GM23248 (cell line): ENCODE measurements at regions not wholly inside any gene's neighbourhood (a gene's known extent, or its start where the extent isn't known, plus 50 kb on each side); places are given as distances from the start of the nearest gene placed in this dataset.
A peak's percentile ranks its signal among the peaks of the same experiment; 100 is the strongest.

Experiments
- DNase-seq: peaks from one replicate; pipeline ENCODE4 v3.0.0-alpha.2; 2015
- H2AFZ ChIP-seq: fragments of 200-600 bp; sonication (generic); 2 replicates; pipeline ENCODE4 v1.6.1; 2016; ENCODE audit warnings: antibody characterized with exemption
- H3F3A ChIP-seq: fragments of 200-600 bp; sonication (generic); 2 replicates; pipeline ENCODE4 v1.6.1; 2016; ENCODE audit warnings: mild to moderate bottlenecking, antibody characterized with exemption, mixed run types; ENCODE audit not compliant: insufficient read depth
- H3K27ac ChIP-seq: fragments of 200-600 bp; sonication (generic); 2 replicates; pipeline ENCODE4 v1.5.1; 2016; ENCODE audit warnings: mild to moderate bottlenecking
- H3K27me3 ChIP-seq: fragments of 200-600 bp; sonication (generic); replicated peaks from 2 replicates; pipeline ENCODE4 v1.6.1; 2016; ENCODE audit warnings: mild to moderate bottlenecking; ENCODE audit not compliant: insufficient read depth
- H3K36me3 ChIP-seq: fragments of 200-600 bp; sonication (generic); 2 replicates; pipeline ENCODE4 v1.6.1; 2016; ENCODE audit warnings: low read depth, mild to moderate bottlenecking
- H3K4me1 ChIP-seq: fragments of 200-600 bp; sonication (generic); 2 replicates; pipeline ENCODE4 v1.6.1; 2016; ENCODE audit warnings: mild to moderate bottlenecking; ENCODE audit not compliant: insufficient read depth
- H3K4me2 ChIP-seq: fragments of 200-600 bp; sonication (generic); one replicate; pipeline ENCODE4 v1.6.1; 2016; ENCODE audit warnings: mild to moderate bottlenecking; ENCODE audit not compliant: unreplicated experiment
- H3K4me3 ChIP-seq: fragments of 200-600 bp; sonication (generic); 2 replicates; pipeline ENCODE4 v1.5.1; 2016; ENCODE audit warnings: mild to moderate bottlenecking
- H3K79me2 ChIP-seq: fragments of 200-600 bp; sonication (generic); 2 replicates; pipeline ENCODE4 v1.6.1; 2016; ENCODE audit warnings: mild to moderate bottlenecking; ENCODE audit not compliant: insufficient read depth
- H3K9ac ChIP-seq: fragments of 200-600 bp; sonication (generic); 2 replicates; pipeline ENCODE4 v1.6.1; 2016; ENCODE audit warnings: mild to moderate bottlenecking
- H3K9me2 ChIP-seq: fragments of 200-600 bp; sonication (generic); 2 replicates; pipeline ENCODE4 v1.6.1; 2016; ENCODE audit warnings: mixed run types, mild to moderate bottlenecking, moderate library complexity; ENCODE audit not compliant: insufficient read depth
- H3K9me3 ChIP-seq: fragments of 200-600 bp; sonication (generic); one replicate; pipeline ENCODE4 v1.6.1; 2017; ENCODE audit warnings: low read depth
- H4K20me1 ChIP-seq: fragments of 200-600 bp; sonication (generic); 2 replicates; pipeline ENCODE4 v1.6.0; 2016; ENCODE audit not compliant: insufficient read depth
- EZH2 ChIP-seq: fragments of 200-600 bp; sonication (generic); IDR thresholded peaks from 2 replicates; pipeline ENCODE4 v1.6.1; 2018; ENCODE audit warnings: antibody characterized with exemption, mild to moderate bottlenecking; ENCODE audit not compliant: insufficient read depth, poor library complexity, severe bottlenecking
- EZH2phosphoT487 ChIP-seq: fragments of 200-600 bp; sonication (generic); IDR thresholded peaks from 2 replicates; pipeline ENCODE4 v1.6.1; 2018; ENCODE audit warnings: antibody characterized with exemption, moderate library complexity, mild to moderate bottlenecking, low read depth; ENCODE audit not compliant: insufficient read depth
- WGBS, 2 experiments: methylation state at CpG; one replicate each; pipeline ENCODE4 v1.1.6; 2015 to 2017; ENCODE audit warnings: low lambda C conversion rate in 2 of 2, low coverage in 1 of 2; ENCODE audit errors: missing lambda C conversion rate in 2 of 2; 5-methylcytosine and 5-hydroxymethylcytosine counted together
- in situ Hi-C: fragments of 300-500 bp; cut with MboI; formaldehyde crosslinking; loops from 2 replicates; pipeline ENCODE4 v1.15.0; 2020

- WGBS, 2 experiments, result 59 to 78% methylated on average over 3 of the region's 3 CpGs
Measured at GRCh38 chr7:41292487-41292886, 410.4 kb downstream of the INHBA start.

GRCh38 chr7:41287559-41288335 lies 415.1 kb downstream of the INHBA start:
- H3K9me2 ChIP-seq, result no peaks in the 10 kb centered on the region
- no peak for DNase-seq
- no peak overlapping the region for H3K4me2 ChIP-seq
- no peaks in the 10 kb centered on the region for H4K20me1 ChIP-seq
- no peak for TF ChIP-seq EZH2
- TF ChIP-seq EZH2phosphoT487, result no peak
- WGBS, 2 experiments, result 93 to 100% methylated on average over 2 of the region's 2 CpGs
- H3K27ac ChIP-seq, result no peak overlapping the region
- H3K36me3 ChIP-seq, result no peaks in the 10 kb centered on the region
- H3F3A ChIP-seq, result no peaks in the 10 kb centered on the region
- no peak overlapping the region for H2AFZ ChIP-seq
- no peaks in the 10 kb centered on the region for H3K79me2 ChIP-seq
- H3K9me3 ChIP-seq, result no peaks in the 10 kb centered on the region
- in situ Hi-C loops, result no loop called here
- H3K27me3 ChIP-seq, result 0 out of 2 replicates have a peak, but pooled peaks cover 2% of the 10 kb centered on the region
- no peak overlapping the region for H3K4me3 ChIP-seq
- H3K9ac ChIP-seq, result no peak overlapping the region
- no peaks in the 10 kb centered on the region; the same call in 1 of the 2 replicates for H3K4me1 ChIP-seq

More at GRCh38 chr7:41292487-41292886, 410.4 kb downstream of the INHBA start:
- Histone ChIP-seq H3K9me3 (no peaks in the 10 kb centered on the region), H3F3A (no peaks in the 10 kb centered on the region), H4K20me1 (no peaks in the 10 kb centered on the region), H3K4me3 (no peak overlapping the region), H3K27ac (no peak overlapping the region), H3K36me3 (no peaks in the 10 kb centered on the region), H3K4me1 (no peaks in the 10 kb centered on the region), H3K9ac (no peak overlapping the region), H3K9me2 (no peaks in the 10 kb centered on the region), H2AFZ (no peak overlapping the region), H3K4me2 (no peak overlapping the region), H3K27me3 (no peaks in the 10 kb centered on the region), H3K79me2 (no peaks in the 10 kb centered on the region)
- TF ChIP-seq EZH2, result no peak
- no peak for TF ChIP-seq EZH2phosphoT487
- in situ Hi-C loops, result no loop called here
- DNase-seq, result peak; percentile 24

- Histone ChIP-seq H4K20me1 (no peaks in the 10 kb centered on the region; the same call in 1 of the 2 replicates), H3K27me3 (0 out of 2 replicates have a peak, but pooled peaks cover 7% of the 10 kb centered on the region), H3K9ac (no peak overlapping the region), H3K4me2 (no peak overlapping the region), H3K4me3 (no peak overlapping the region), H3K4me1 (no peaks in the 10 kb centered on the region), H3F3A (no peaks in the 10 kb centered on the region), H3K9me2 (no peaks in the 10 kb centered on the region), H3K79me2 (no peaks in the 10 kb centered on the region), H3K9me3 (no peaks in the 10 kb centered on the region), H2AFZ (no peak overlapping the region), H3K36me3 (no peaks in the 10 kb centered on the region), H3K27ac (no peak overlapping the region)
- in situ Hi-C loops, result no loop called here
- WGBS, 2 experiments, result 88 to 97% methylated on average over 5 of the region's 5 CpGs
- DNase-seq, result no peak
- TF ChIP-seq EZH2phosphoT487 (no peak), EZH2 (no peak)
Measured at GRCh38 chr7:41280491-41280890, 422.4 kb downstream of the INHBA start.

- no peak overlapping the region for H2AFZ ChIP-seq
- no peaks in the 10 kb centered on the region for H3K9me2 ChIP-seq
- 0 out of 2 replicates have a peak, but pooled peaks cover 4% of the 10 kb centered on the region for H3K27me3 ChIP-seq
- H3K4me1 ChIP-seq, result no peaks in the 10 kb centered on the region
- TF ChIP-seq EZH2 (no peak), EZH2phosphoT487 (no peak)
- no peaks in the 10 kb centered on the region for H3K36me3 ChIP-seq
- no peaks in the 10 kb centered on the region for H3K9me3 ChIP-seq
- in situ Hi-C loops, result no loop called here
- H4K20me1 ChIP-seq, result no peaks in the 10 kb centered on the region; the same call in 1 of the 2 replicates
- no peak overlapping the region for H3K4me3 ChIP-seq
- H3K9ac ChIP-seq, result no peak overlapping the region
- DNase-seq, result no peak
- H3K79me2 ChIP-seq, result no peaks in the 10 kb centered on the region
- 72 to 73% methylated on average over 2 of the region's 2 CpGs for WGBS, 2 experiments
- H3K4me2 ChIP-seq, result no peak overlapping the region
- no peaks in the 10 kb centered on the region for H3F3A ChIP-seq
- no peak overlapping the region for H3K27ac ChIP-seq
Measured at GRCh38 chr7:41277561-41277960, 425.3 kb downstream of the INHBA start.
